H9 (cell line): ENCODE measurements at regions not wholly inside any gene's neighbourhood (a gene's known extent, or its start where the extent isn't known, plus 50 kb on each side); places are given as distances from the start of the nearest gene placed in this dataset.

Source experiments
- DNase-seq: peaks from one replicate; pipeline ENCODE4 v3.0.0-alpha.2; 2017
- H2AFZ ChIP-seq: one replicate; pipeline ENCODE4 v1.6.1; 2013; ENCODE audit warnings: mild to moderate bottlenecking, low read length, control low read depth, moderate library complexity
- H2AK5ac ChIP-seq: 2 replicates; pipeline ENCODE4 v1.6.1; 2013; ENCODE audit warnings: low read length, control low read depth, mixed read lengths; ENCODE audit not compliant: insufficient read length
- H2BK120ac ChIP-seq: one replicate; pipeline ENCODE4 v1.6.1; 2013; ENCODE audit warnings: low read depth, mild to moderate bottlenecking, low read length, control low read depth, inconsistent platforms; ENCODE audit not compliant: poor library complexity, severe bottlenecking
- H2BK12ac ChIP-seq: 2 replicates; pipeline ENCODE4 v1.6.1; 2013; ENCODE audit warnings: low read length, control low read depth, mixed read lengths, low read depth; ENCODE audit not compliant: insufficient read length
- H2BK15ac ChIP-seq: 2 replicates; pipeline ENCODE4 v1.6.1; 2013; ENCODE audit warnings: low read depth, low read length, control low read depth
- H2BK20ac ChIP-seq: one replicate; pipeline ENCODE4 v1.6.1; 2013; ENCODE audit warnings: low read depth, mild to moderate bottlenecking, low read length, control low read depth, inconsistent platforms; ENCODE audit not compliant: poor library complexity, severe bottlenecking
- H2BK5ac ChIP-seq: 2 replicates; pipeline ENCODE4 v1.6.1; 2013; ENCODE audit warnings: low read length, control low read depth, mixed read lengths; ENCODE audit not compliant: insufficient read length
- H3K14ac ChIP-seq: 2 replicates; pipeline ENCODE4 v1.6.1; 2013; ENCODE audit warnings: low read length, control low read depth; ENCODE audit not compliant: insufficient read depth
- H3K18ac ChIP-seq: 2 replicates; pipeline ENCODE4 v1.6.1; 2013; ENCODE audit warnings: low read depth, mild to moderate bottlenecking, mixed read lengths, low read length, control low read depth; ENCODE audit not compliant: insufficient read length
- H3K23ac ChIP-seq: 2 replicates; pipeline ENCODE4 v1.6.1; 2013; ENCODE audit warnings: low read length, control low read depth, mixed read lengths, low read depth; ENCODE audit not compliant: insufficient read length
- H3K23me2 ChIP-seq: 2 replicates; pipeline ENCODE4 v1.6.1; 2013; ENCODE audit warnings: low read depth, mild to moderate bottlenecking, mixed read lengths, low read length, control low read depth; ENCODE audit not compliant: insufficient read length, poor library complexity, severe bottlenecking
- H3K27ac ChIP-seq: 2 replicates; pipeline ENCODE4 v1.5.1; 2013; ENCODE audit warnings: low read length, control low read depth, mixed read lengths, low read depth; ENCODE audit not compliant: insufficient read length
- H3K27me3 ChIP-seq: 2 replicates; pipeline ENCODE4 v1.6.1; 2013; ENCODE audit warnings: low read length, control low read depth, inconsistent platforms; ENCODE audit not compliant: insufficient read depth
- H3K4ac ChIP-seq: 2 replicates; pipeline ENCODE4 v1.6.1; 2013; ENCODE audit warnings: low read depth, mild to moderate bottlenecking, control low read depth, inconsistent platforms, low read length, moderate library complexity
- H3K4me1 ChIP-seq: 2 replicates; pipeline ENCODE4 v1.6.1; 2013; ENCODE audit warnings: low read length, control low read depth, inconsistent platforms; ENCODE audit not compliant: insufficient read depth
- H3K4me2 ChIP-seq: 2 replicates; pipeline ENCODE4 v1.6.1; 2013; ENCODE audit warnings: low read length, control low read depth, mixed read lengths; ENCODE audit not compliant: insufficient read length, insufficient read depth
- H3K56ac ChIP-seq: 2 replicates; pipeline ENCODE4 v1.6.1; 2013; ENCODE audit warnings: low read depth, mild to moderate bottlenecking, mixed read lengths, low read length, control low read depth; ENCODE audit not compliant: insufficient read length
- H3K79me1 ChIP-seq: 2 replicates; pipeline ENCODE4 v1.6.1; 2013; ENCODE audit warnings: low read depth, mild to moderate bottlenecking, moderate library complexity, low read length, control low read depth, inconsistent platforms; ENCODE audit not compliant: insufficient read depth, poor library complexity, severe bottlenecking
- H3K79me2 ChIP-seq: 2 replicates; pipeline ENCODE4 v1.6.1; 2013; ENCODE audit warnings: low read length, control low read depth, inconsistent platforms; ENCODE audit not compliant: insufficient read depth
- H3K9ac ChIP-seq: 2 replicates; pipeline ENCODE4 v1.6.1; 2013; ENCODE audit warnings: low read length, control low read depth, mixed read lengths; ENCODE audit not compliant: insufficient read length; ENCODE audit errors: extremely low read depth
- H3K9me3 ChIP-seq: one replicate; pipeline ENCODE4 v1.6.1; 2013; ENCODE audit warnings: low read depth, low read length, inconsistent platforms; ENCODE audit not compliant: control insufficient read depth
- H3T11ph ChIP-seq: one replicate; pipeline ENCODE4 v1.6.1; 2013; ENCODE audit warnings: mild to moderate bottlenecking, low read length, control low read depth, inconsistent platforms
- H4K20me1 ChIP-seq: one replicate; pipeline ENCODE4 v1.6.1; 2013; ENCODE audit not compliant: control insufficient read depth, insufficient read length, insufficient read depth
- H4K5ac ChIP-seq: 2 replicates; pipeline ENCODE4 v1.6.1; 2013; ENCODE audit warnings: low read depth, mild to moderate bottlenecking, mixed read lengths, low read length, control low read depth; ENCODE audit not compliant: insufficient read length
- H4K8ac ChIP-seq: replicated peaks from 2 replicates; pipeline ENCODE4 v1.6.1; 2013; ENCODE audit warnings: low read length, control low read depth, mixed read lengths, low read depth; ENCODE audit not compliant: insufficient read length
- H4K91ac ChIP-seq: 2 replicates; pipeline ENCODE4 v1.6.1; 2013; ENCODE audit warnings: low read depth, mild to moderate bottlenecking, moderate library complexity, mixed read lengths, low read length, control low read depth; ENCODE audit not compliant: insufficient read length
- H3K27ac Mint-ChIP-seq, 3 experiments: 2 replicates in 2 of 3; 3 replicates in 1 of 3; pipeline ENCODE4 v1.8.0; 2020 to 2021; ENCODE audit warnings: mixed read lengths in 3 of 3, mild to moderate bottlenecking in 1 of 3, moderate library complexity in 1 of 3
- H3K27me3 Mint-ChIP-seq: 2 replicates; pipeline ENCODE4 v1.8.0; 2021; ENCODE audit warnings: low read depth, mild to moderate bottlenecking, moderate library complexity, mixed read lengths
- H3K36me3 Mint-ChIP-seq, 3 experiments: 2 replicates in 2 of 3; 3 replicates in 1 of 3; pipeline ENCODE4 v1.8.0; 2020 to 2021; ENCODE audit warnings: low read depth in 3 of 3, mixed read lengths in 3 of 3; ENCODE audit not compliant: insufficient read depth in 1 of 3
- H3K4me1 Mint-ChIP-seq, 2 experiments: 2 replicates each; pipeline ENCODE4 v1.8.0; 2020; ENCODE audit warnings: mixed read lengths in 2 of 2
- H3K4me3 Mint-ChIP-seq, 2 experiments: 2 replicates in 1 of 2; 3 replicates in 1 of 2; pipeline ENCODE4 v1.8.0; 2020 to 2021; ENCODE audit warnings: mild to moderate bottlenecking in 2 of 2, mixed read lengths in 2 of 2, moderate library complexity in 1 of 2
- H3K9me3 Mint-ChIP-seq, 2 experiments: 2 replicates in 1 of 2; 3 replicates in 1 of 2; pipeline ENCODE4 v1.8.0; 2020; ENCODE audit warnings: mild to moderate bottlenecking in 2 of 2, mixed read lengths in 2 of 2, moderate library complexity in 1 of 2
- CTCF ChIP-seq: fragments of 200-600 bp; sonication (generic); conservative IDR thresholded peaks from 3 replicates; pipeline ENCODE4 v1.8.0; 2021; ENCODE audit warnings: antibody characterized with exemption, mild to moderate bottlenecking
- WGBS: extraction: QIAGEN DNeasy Blood & Tissue Kit; methylation state at CpG from one replicate; pipeline ENCODE4 v1.1.7; 2013; ENCODE audit warnings: missing lambda C conversion rate, low lambda C conversion rate, mixed read lengths; ENCODE audit not compliant: insufficient read length; ENCODE audit errors: extremely low coverage; 5-methylcytosine and 5-hydroxymethylcytosine counted together

GRCh38 chr2:14884651-14885050 is 252.1 kb downstream of the LRATD1 start:
- Histone ChIP-seq H3K4me2 (no peak overlapping the region), H3K56ac (no peak overlapping the region), H3K9me3 (no peaks in the 10 kb centered on the region), H3K23me2 (no peaks in the 10 kb centered on the region), H4K8ac (no peak overlapping the region), H3K27ac (no peak overlapping the region), H2BK5ac (no peak overlapping the region), H4K91ac (no peak overlapping the region), H2BK15ac (no peak overlapping the region), H3K4ac (no peak overlapping the region), H3K4me1 (no peaks in the 10 kb centered on the region), H2AK5ac (no peak overlapping the region), H3K14ac (no peak overlapping the region), H3K9ac (no peak overlapping the region), H3T11ph (no peak overlapping the region), H3K79me2 (no peaks in the 10 kb centered on the region), H3K18ac (no peak overlapping the region), H4K5ac (no peak overlapping the region), H3K79me1 (no peaks in the 10 kb centered on the region), H4K20me1 (no peaks in the 10 kb centered on the region), H3K27me3 (no peaks in the 10 kb centered on the region), H2BK20ac (no peak overlapping the region), H2BK120ac (no peak overlapping the region), H2BK12ac (no peak overlapping the region), H2AFZ (no peak overlapping the region), H3K23ac (no peak overlapping the region)
- Mint-ChIP-seq H3K4me3 (no peak overlapping the region), H3K36me3 (no peaks in the 10 kb centered on the region), H3K27ac (no peak overlapping the region), H3K27me3 (no peaks in the 10 kb centered on the region), H3K9me3 (no peaks in the 10 kb centered on the region; a peak in 1 of 5 replicates), H3K4me1 (peaks cover 0 to 2% of the 10 kb centered on the region in 2 experiments; a peak in 2 of 4 replicates)
- no peak for DNase-seq
- WGBS, result no CpG with 5 or more reads among the region's 2 CpGs
- no peak for TF ChIP-seq CTCF
